Subcutaneous abdominal adipose tissue (tissue), 5 donors: ENCODE measurements at regions not wholly inside any gene's neighbourhood (a gene's known extent, or its start where the extent isn't known, plus 50 kb on each side); places are given as distances from the start of the nearest gene placed in this dataset.

Source experiments
- H3K27ac ChIP-seq: one replicate; pipeline ENCODE4 v1.7.0; 2013; ENCODE audit warnings: low read depth, mild to moderate bottlenecking, inconsistent platforms, low read length, moderate library complexity
- H3K27me3 ChIP-seq, 5 donors: one replicate each; pipeline ENCODE4 v1.7.0; 2013; ENCODE audit warnings: low read length in 5 of 5, inconsistent platforms in 1 of 5; ENCODE audit not compliant: control insufficient read depth in 5 of 5, insufficient read depth in 4 of 5
- H3K36me3 ChIP-seq, 5 donors: one replicate each; pipeline ENCODE4 v1.7.0; 2013; ENCODE audit warnings: low read length in 5 of 5; ENCODE audit not compliant: control insufficient read depth in 5 of 5, insufficient read depth in 5 of 5
- H3K4me1 ChIP-seq, 5 donors: one replicate each; pipeline ENCODE4 v1.7.0; 2013; ENCODE audit warnings: low read length in 5 of 5, mild to moderate bottlenecking in 3 of 5, moderate library complexity in 1 of 5; ENCODE audit not compliant: control insufficient read depth in 5 of 5, insufficient read depth in 5 of 5
- H3K4me3 ChIP-seq, 5 donors: one replicate each; pipeline ENCODE4 v1.7.0; 2013; ENCODE audit warnings: low read length in 5 of 5, low read depth in 1 of 5
- H3K9ac ChIP-seq, 5 donors: one replicate each; pipeline ENCODE4 v1.7.0; 2013; ENCODE audit warnings: low read length in 5 of 5, mild to moderate bottlenecking in 4 of 5, moderate library complexity in 3 of 5
- H3K9me3 ChIP-seq, 5 donors: one replicate each; pipeline ENCODE4 v1.7.0; 2013; ENCODE audit warnings: low read length in 5 of 5; ENCODE audit not compliant: control insufficient read depth in 5 of 5
- donor health status: healthy.
- donor health status: healthy.
- donor health status: healthy.
- donor health status: healthy.
- donor health status: healthy.

GRCh38 chr1:5375481-5375880 is 616.7 kb downstream of the NPHP4 start:
- Histone ChIP-seq H3K4me1 (no peaks in the 10 kb centered on the region), H3K9ac (no peak overlapping the region), H3K27me3 (peaks cover 0 to 14% (median 11%) of the 10 kb centered on the region in 5 donors), H3K4me3 (no peak overlapping the region), H3K9me3 (peaks cover 0 to 12% (median 10%) of the 10 kb centered on the region in 5 donors), H3K27ac (no peak overlapping the region), H3K36me3 (no peaks in the 10 kb centered on the region)

GRCh38 chr1:5374192-5374591 is 618.0 kb downstream of the NPHP4 start:
- Histone ChIP-seq H3K27ac (no peak overlapping the region), H3K4me3 (no peak overlapping the region), H3K9me3 (peaks cover 0 to 12% (median 10%) of the 10 kb centered on the region in 5 donors), H3K4me1 (no peaks in the 10 kb centered on the region), H3K27me3 (peaks cover 0 to 8% (median 6%) of the 10 kb centered on the region in 5 donors), H3K9ac (no peak overlapping the region), H3K36me3 (no peaks in the 10 kb centered on the region)

GRCh38 chr1:5373281-5373680 is 618.9 kb downstream of the NPHP4 start:
- H3K27ac ChIP-seq = no peak overlapping the region
- H3K27me3 ChIP-seq = peaks cover 0 to 11% (median 6%) of the 10 kb centered on the region in 5 donors
- H3K4me3 ChIP-seq = no peak overlapping the region
- no peaks in the 10 kb centered on the region for H3K36me3 ChIP-seq
- H3K9ac ChIP-seq = no peak overlapping the region
- H3K4me1 ChIP-seq = no peaks in the 10 kb centered on the region
- H3K9me3 ChIP-seq = peaks cover 0 to 12% (median 10%) of the 10 kb centered on the region in 5 donors

GRCh38 chr1:5371270-5371669 is 621.0 kb downstream of the NPHP4 start:
- no peak overlapping the region for H3K4me3 ChIP-seq
- H3K4me1 ChIP-seq = no peaks in the 10 kb centered on the region
- peaks cover 0 to 14% (median 8%) of the 10 kb centered on the region in 5 donors for H3K27me3 ChIP-seq
- H3K36me3 ChIP-seq = no peaks in the 10 kb centered on the region
- no peak overlapping the region for H3K9ac ChIP-seq
- H3K27ac ChIP-seq = no peak overlapping the region
- peaks cover 0 to 12% (median 10%) of the 10 kb centered on the region in 5 donors for H3K9me3 ChIP-seq

- no peaks in the 10 kb centered on the region for H3K36me3 ChIP-seq
- H3K9ac ChIP-seq = no peak overlapping the region
- no peaks in the 10 kb centered on the region for H3K4me1 ChIP-seq
- peaks cover 0 to 18% (median 8%) of the 10 kb centered on the region in 5 donors for H3K27me3 ChIP-seq
- H3K4me3 ChIP-seq = no peak overlapping the region
- H3K9me3 ChIP-seq = peaks cover 0 to 12% (median 10%) of the 10 kb centered on the region in 5 donors
- no peak overlapping the region for H3K27ac ChIP-seq
These were observed 621.9 kb downstream of the NPHP4 start for GRCh38 chr1:5370311-5370710.

GRCh38 chr1:5369223-5369622 is 623.0 kb downstream of the NPHP4 start:
- Histone ChIP-seq H3K9me3 (peaks cover 0 to 12% (median 10%) of the 10 kb centered on the region in 5 donors), H3K4me3 (no peak overlapping the region), H3K4me1 (no peaks in the 10 kb centered on the region), H3K27ac (no peak overlapping the region), H3K9ac (no peak overlapping the region), H3K27me3 (peaks cover 0 to 21% (median 9%) of the 10 kb centered on the region in 5 donors), H3K36me3 (no peaks in the 10 kb centered on the region)

GRCh38 chr1:5368201-5368600 is 624.0 kb downstream of the NPHP4 start:
- Histone ChIP-seq H3K27ac (no peak overlapping the region), H3K4me3 (no peak overlapping the region), H3K27me3 (peaks cover 0 to 21% (median 10%) of the 10 kb centered on the region in 5 donors), H3K9ac (no peak overlapping the region), H3K4me1 (no peaks in the 10 kb centered on the region), H3K9me3 (peaks cover 0 to 5% (median 3%) of the 10 kb centered on the region in 5 donors), H3K36me3 (no peaks in the 10 kb centered on the region)

- Histone ChIP-seq H3K4me3 (no peak overlapping the region), H3K27me3 (peaks cover 0 to 23% (median 10%) of the 10 kb centered on the region in 5 donors), H3K27ac (no peak overlapping the region), H3K9me3 (peaks cover 0 to 2% (median 0%) of the 10 kb centered on the region in 5 donors), H3K9ac (no peak overlapping the region), H3K4me1 (no peaks in the 10 kb centered on the region), H3K36me3 (no peaks in the 10 kb centered on the region)
These were observed 624.9 kb downstream of the NPHP4 start for GRCh38 chr1:5367306-5367705.

GRCh38 chr1:5365751-5366150 is 626.5 kb downstream of the NPHP4 start:
- Histone ChIP-seq H3K27ac (no peak overlapping the region), H3K4me3 (no peak overlapping the region), H3K4me1 (no peaks in the 10 kb centered on the region)

GRCh38 chr1:5364591-5364990 is 627.6 kb downstream of the NPHP4 start:
- Histone ChIP-seq H3K27ac (no peak overlapping the region), H3K9me3 (no peaks in the 10 kb centered on the region), H3K4me1 (no peaks in the 10 kb centered on the region), H3K36me3 (no peaks in the 10 kb centered on the region), H3K4me3 (no peak overlapping the region), H3K9ac (no peak overlapping the region), H3K27me3 (peaks cover 0 to 23% (median 10%) of the 10 kb centered on the region in 5 donors)

More at GRCh38 chr1:5365751-5366150, 626.5 kb downstream of the NPHP4 start:
- peaks cover 0 to 23% (median 10%) of the 10 kb centered on the region in 5 donors for H3K27me3 ChIP-seq
- H3K36me3 ChIP-seq = no peaks in the 10 kb centered on the region
- H3K9ac ChIP-seq = no peak overlapping the region
- H3K9me3 ChIP-seq = no peaks in the 10 kb centered on the region
